ENCODE measurements at regions not wholly inside any gene's neighbourhood (a gene's known extent, or its start where the extent isn't known, plus 50 kb on each side); places are given as distances from the start of the nearest gene placed in this dataset.

DNA sequence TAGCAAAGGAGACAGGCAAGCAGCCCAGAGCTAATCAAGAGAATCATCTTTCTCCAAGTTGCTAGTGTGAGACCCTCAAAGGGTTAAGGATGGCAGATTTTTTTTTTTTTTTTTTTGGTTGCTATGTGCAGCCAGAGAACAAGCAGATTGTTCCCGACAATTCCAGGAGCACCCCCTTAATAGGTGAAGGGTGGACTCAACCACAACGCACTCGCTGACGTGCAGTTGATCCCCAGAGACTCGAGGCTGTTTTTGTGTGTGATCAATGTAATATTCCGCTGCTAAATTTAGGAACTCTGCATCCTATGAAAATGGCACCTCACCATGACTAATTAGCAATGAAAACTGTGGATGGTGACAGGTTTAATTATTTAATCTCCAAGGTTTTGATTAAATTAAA, 789.0 kb downstream of the KCNA4 start:
- TF ChIP-seq TCF12 (IDR thresholded peaks at IDR 0.05; ENCODE audit: low read depth) (no peak), CEBPB (IDR thresholded peaks at IDR 0.05) (no peak), ZBTB7A (IDR thresholded peaks at IDR 0.05; ENCODE audit: low read depth) (no peak), NFIC (IDR thresholded peaks at IDR 0.05) (no peak), CREB1 (IDR thresholded peaks at IDR 0.05; ENCODE audit: low read depth) (no peak), EGR1 (IDR thresholded peaks at IDR 0.05) (no peak), EP300 (IDR thresholded peaks at IDR 0.05; ENCODE audit: borderline replicate concordance) (no peak), RAD21 (IDR thresholded peaks at IDR 0.05; ENCODE audit: low read depth) (no peak), TAF1 (IDR thresholded peaks at IDR 0.05; ENCODE audit: low read depth) (no peak), TEAD4 (IDR thresholded peaks at IDR 0.05) (no peak), YY1 (IDR thresholded peaks at IDR 0.05; ENCODE audit: low read depth) (no peak), FOXM1 (IDR thresholded peaks at IDR 0.05; ENCODE audit: borderline replicate concordance, low read depth) (no peak)
- TF ChIP-seq, protein P1, sequence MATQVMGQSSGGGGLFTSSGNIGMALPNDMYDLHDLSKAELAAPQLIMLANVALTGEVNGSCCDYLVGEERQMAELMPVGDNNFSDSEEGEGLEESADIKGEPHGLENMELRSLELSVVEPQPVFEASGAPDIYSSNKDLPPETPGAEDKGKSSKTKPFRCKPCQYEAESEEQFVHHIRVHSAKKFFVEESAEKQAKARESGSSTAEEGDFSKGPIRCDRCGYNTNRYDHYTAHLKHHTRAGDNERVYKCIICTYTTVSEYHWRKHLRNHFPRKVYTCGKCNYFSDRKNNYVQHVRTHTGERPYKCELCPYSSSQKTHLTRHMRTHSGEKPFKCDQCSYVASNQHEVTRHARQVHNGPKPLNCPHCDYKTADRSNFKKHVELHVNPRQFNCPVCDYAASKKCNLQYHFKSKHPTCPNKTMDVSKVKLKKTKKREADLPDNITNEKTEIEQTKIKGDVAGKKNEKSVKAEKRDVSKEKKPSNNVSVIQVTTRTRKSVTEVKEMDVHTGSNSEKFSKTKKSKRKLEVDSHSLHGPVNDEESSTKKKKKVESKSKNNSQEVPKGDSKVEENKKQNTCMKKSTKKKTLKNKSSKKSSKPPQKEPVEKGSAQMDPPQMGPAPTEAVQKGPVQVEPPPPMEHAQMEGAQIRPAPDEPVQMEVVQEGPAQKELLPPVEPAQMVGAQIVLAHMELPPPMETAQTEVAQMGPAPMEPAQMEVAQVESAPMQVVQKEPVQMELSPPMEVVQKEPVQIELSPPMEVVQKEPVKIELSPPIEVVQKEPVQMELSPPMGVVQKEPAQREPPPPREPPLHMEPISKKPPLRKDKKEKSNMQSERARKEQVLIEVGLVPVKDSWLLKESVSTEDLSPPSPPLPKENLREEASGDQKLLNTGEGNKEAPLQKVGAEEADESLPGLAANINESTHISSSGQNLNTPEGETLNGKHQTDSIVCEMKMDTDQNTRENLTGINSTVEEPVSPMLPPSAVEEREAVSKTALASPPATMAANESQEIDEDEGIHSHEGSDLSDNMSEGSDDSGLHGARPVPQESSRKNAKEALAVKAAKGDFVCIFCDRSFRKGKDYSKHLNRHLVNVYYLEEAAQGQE (IDR thresholded peaks at IDR 0.05; ENCODE audit: low read depth), result no peak
- TF ChIP-seq, protein P2, sequence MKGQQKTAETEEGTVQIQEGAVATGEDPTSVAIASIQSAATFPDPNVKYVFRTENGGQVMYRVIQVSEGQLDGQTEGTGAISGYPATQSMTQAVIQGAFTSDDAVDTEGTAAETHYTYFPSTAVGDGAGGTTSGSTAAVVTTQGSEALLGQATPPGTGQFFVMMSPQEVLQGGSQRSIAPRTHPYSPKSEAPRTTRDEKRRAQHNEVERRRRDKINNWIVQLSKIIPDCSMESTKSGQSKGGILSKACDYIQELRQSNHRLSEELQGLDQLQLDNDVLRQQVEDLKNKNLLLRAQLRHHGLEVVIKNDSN (IDR thresholded peaks at IDR 0.05), result no peak
- TF ChIP-seq, protein P3, sequence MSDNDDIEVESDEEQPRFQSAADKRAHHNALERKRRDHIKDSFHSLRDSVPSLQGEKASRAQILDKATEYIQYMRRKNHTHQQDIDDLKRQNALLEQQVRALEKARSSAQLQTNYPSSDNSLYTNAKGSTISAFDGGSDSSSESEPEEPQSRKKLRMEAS (IDR thresholded peaks at IDR 0.05), result no peak

DNA sequence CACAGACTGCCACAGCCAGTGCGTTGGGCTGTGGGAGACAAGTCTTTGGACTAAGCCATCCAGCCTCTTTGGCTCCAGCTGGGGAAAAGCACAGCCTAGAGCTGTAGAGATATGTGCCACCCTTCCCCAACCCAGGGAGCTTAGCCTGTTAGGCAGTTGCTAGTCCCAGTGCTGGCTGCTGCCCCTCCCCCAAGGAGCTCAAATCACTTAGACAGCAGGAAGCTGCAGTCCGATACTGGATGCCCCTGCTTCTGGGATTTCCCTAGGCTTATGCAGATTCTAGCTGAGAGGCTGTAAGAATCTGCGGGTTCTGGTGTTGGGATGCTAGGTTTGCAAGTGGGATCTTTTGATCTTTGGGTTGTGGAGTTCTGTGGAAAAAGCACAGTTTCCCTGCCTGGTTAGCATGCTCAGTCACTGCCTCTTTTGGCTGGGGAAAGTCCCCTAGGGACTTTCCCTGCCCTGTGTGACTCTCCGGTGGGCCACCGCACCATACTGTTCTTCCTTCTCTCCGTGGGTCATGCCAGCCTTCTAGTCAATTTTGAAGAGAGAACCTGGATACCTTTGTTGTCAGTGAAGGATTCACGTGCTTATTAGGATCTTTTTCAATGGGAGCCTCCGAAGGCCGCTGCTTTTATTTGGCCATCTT, 792.0 kb downstream of the KCNA4 start:
- TF ChIP-seq EGR1 (IDR thresholded peaks at IDR 0.05), result no peak
- no peak for TF ChIP-seq EP300 (IDR thresholded peaks at IDR 0.05; ENCODE audit: borderline replicate concordance)
- TF ChIP-seq CREB1 (IDR thresholded peaks at IDR 0.05; ENCODE audit: low read depth), result no peak

DNA sequence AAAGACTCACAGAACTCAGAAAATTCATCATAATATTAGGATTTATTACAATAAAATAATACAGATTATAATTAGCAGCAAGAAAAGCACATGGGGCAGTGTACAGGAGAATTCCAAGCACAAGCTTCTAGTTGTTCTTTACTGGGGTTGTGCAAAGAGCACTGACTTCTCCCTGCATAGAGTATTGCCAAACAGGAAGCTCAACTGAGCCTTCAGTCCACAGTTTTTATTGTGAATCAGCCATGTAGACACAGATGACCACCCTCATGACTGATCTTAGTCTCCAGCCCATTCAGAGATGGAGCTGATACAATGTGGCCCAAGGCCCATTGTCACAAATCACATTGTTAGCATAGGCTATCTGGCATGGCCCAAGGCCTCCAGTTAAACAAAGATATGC, 798.9 kb downstream of the KCNA4 start:
- TF ChIP-seq RAD21 (IDR thresholded peaks at IDR 0.05; ENCODE audit: low read depth) (no peak), CREB1 (IDR thresholded peaks at IDR 0.05; ENCODE audit: low read depth) (no peak), FOXM1 (IDR thresholded peaks at IDR 0.05; ENCODE audit: borderline replicate concordance, low read depth) (no peak), CEBPB (IDR thresholded peaks at IDR 0.05) (no peak), TAF1 (IDR thresholded peaks at IDR 0.05; ENCODE audit: low read depth) (no peak), EP300 (IDR thresholded peaks at IDR 0.05; ENCODE audit: borderline replicate concordance) (no peak), NFIC (IDR thresholded peaks at IDR 0.05) (no peak), TEAD4 (IDR thresholded peaks at IDR 0.05) (no peak), TCF12 (IDR thresholded peaks at IDR 0.05; ENCODE audit: low read depth) (no peak), ZBTB7A (IDR thresholded peaks at IDR 0.05; ENCODE audit: low read depth) (no peak), EGR1 (IDR thresholded peaks at IDR 0.05) (no peak), YY1 (IDR thresholded peaks at IDR 0.05; ENCODE audit: low read depth) (no peak)
- TF ChIP-seq, protein P3 (IDR thresholded peaks at IDR 0.05), result no peak
- TF ChIP-seq, protein P2 (IDR thresholded peaks at IDR 0.05), result no peak
- TF ChIP-seq, protein P1 (IDR thresholded peaks at IDR 0.05; ENCODE audit: low read depth), result no peak

DNA sequence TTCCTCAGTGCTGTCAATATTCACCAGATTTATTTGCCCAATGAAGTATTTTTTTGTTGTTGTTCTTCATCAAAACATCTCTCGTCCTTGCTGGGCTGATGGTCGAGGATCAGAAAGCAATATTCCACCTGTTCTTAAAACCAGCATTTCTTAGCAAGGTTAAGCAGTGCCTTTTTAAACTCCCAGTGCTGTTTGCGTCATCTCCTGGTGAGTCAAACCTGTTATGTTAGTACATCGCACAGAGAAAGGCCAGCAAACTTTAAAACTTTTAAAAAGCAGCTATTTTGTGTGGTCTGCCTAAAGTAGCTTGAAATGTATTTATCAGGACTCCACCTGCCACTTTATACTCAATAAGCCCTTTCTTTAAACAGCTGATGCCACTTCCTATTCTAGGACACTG, 802.0 kb downstream of the KCNA4 start:
- TF ChIP-seq TAF1 (IDR thresholded peaks at IDR 0.05; ENCODE audit: low read depth) (no peak), EGR1 (IDR thresholded peaks at IDR 0.05) (no peak), ZBTB7A (IDR thresholded peaks at IDR 0.05; ENCODE audit: low read depth) (no peak), NFIC (IDR thresholded peaks at IDR 0.05) (no peak), CREB1 (IDR thresholded peaks at IDR 0.05; ENCODE audit: low read depth) (no peak), CEBPB (IDR thresholded peaks at IDR 0.05) (no peak), TEAD4 (IDR thresholded peaks at IDR 0.05) (no peak)
- TF ChIP-seq, protein P2 (IDR thresholded peaks at IDR 0.05), result no peak
- TF ChIP-seq, protein P1 (IDR thresholded peaks at IDR 0.05; ENCODE audit: low read depth), result no peak

Measured in Ishikawa (cell line).